ENCODE measurements at regions not wholly inside any gene's neighbourhood (a gene's known extent, or its start where the extent isn't known, plus 50 kb on each side); places are given as distances from the start of the nearest gene placed in this dataset.

DNA sequence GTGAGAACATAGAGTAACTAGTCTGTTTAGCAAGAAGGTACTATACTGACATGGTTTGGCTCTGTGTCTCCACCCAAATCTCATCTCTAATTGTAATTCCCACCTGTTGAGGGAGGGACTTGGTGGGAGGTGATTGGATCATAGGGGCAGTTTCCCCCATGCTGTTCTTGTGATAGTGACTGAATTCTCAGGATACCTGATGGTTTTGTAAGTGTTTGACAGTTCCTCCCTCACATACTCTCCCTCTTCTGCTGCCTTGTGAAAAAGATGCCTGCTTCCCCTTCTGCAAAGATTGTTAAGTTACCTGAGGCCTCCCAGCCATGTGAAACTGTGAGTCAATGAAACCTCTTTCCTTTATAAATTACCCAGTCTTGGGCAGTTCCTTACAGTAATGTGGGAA lies 240.4 kb upstream of the ST8SIA4 start:
- intact Hi-C loops (cut with DNase I, micrococcal nuclease), result no loop called here
- no peak overlapping the region for H3K27ac Mint-ChIP-seq
- CTCF ChIA-PET, result no interaction called here
- ATAC-seq (no peak), DNase-seq (no peak)
- H3K27me3 Mint-ChIP-seq, result no peaks in the 10 kb centered on the region
- H3K36me3 Mint-ChIP-seq (ENCODE audit: low read depth), result no peaks in the 10 kb centered on the region
- H3K9me3 Mint-ChIP-seq (ENCODE audit: low read depth), result no peaks in the 10 kb centered on the region
- no peaks in the 10 kb centered on the region for H3K4me1 Mint-ChIP-seq
- POLR2A ChIA-PET, result no interaction called here
- H3K4me3 Mint-ChIP-seq, result no peak overlapping the region

DNA sequence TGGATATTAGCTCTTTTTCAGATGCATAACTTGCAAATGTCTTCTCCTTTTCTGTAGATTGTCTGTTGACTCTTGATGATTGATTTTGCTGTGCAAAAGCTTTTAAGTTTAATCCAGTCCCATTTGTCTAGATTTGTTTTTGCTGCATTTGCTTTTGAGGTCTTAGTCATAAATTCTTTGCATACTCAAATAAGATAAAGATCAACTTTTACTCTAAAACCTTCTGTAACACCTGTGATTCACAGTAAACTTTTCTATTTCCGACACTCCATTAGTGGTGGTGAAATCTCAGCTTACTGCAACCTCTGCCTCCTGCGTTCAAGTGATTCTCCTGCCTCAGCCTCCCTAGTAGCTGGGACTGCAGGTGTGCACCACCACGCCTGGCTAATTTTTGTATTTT lies 239.0 kb upstream of the ST8SIA4 start:
- ATAC-seq, result no peak

DNA sequence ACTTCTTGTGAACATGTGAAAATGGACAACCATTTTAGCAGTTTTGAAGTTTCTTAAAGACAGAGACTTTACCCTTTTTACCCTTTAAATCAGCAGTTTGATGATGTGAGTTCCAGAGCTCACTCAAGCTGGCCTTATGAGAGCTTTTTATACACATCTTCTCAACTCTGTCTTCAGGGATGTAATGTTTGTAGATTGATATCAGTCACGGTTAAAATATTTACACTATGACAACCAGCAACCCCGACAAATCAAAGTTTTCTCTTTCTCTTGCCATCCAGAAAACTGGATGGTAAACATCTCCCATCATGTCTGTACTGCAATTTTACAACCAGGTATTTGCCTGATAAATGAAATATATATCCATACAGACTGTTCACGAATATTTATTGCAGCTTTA lies 233.4 kb upstream of the ST8SIA4 start:
- DNase-seq (no peak), ATAC-seq (no peak)
- CTCF ChIA-PET, result no interaction called here
- POLR2A ChIA-PET, result no interaction called here
- no peak overlapping the region for H3K27ac Mint-ChIP-seq
- no peaks in the 10 kb centered on the region for H3K9me3 Mint-ChIP-seq (ENCODE audit: low read depth)
- no peaks in the 10 kb centered on the region for H3K4me1 Mint-ChIP-seq
- H3K36me3 Mint-ChIP-seq (ENCODE audit: low read depth), result no peaks in the 10 kb centered on the region
- H3K4me3 Mint-ChIP-seq, result no peak overlapping the region
- intact Hi-C loops (cut with DNase I, micrococcal nuclease), result no loop called here
- H3K27me3 Mint-ChIP-seq, result no peaks in the 10 kb centered on the region

More for the DNA sequence above, 239.0 kb upstream of the ST8SIA4 start:
- CTCF ChIA-PET, result no interaction called here
- intact Hi-C loops (cut with DNase I, micrococcal nuclease), result no loop called here
- no peaks in the 10 kb centered on the region for H3K27me3 Mint-ChIP-seq
- POLR2A ChIA-PET, result no interaction called here
- no peak for DNase-seq
- no peaks in the 10 kb centered on the region for H3K4me1 Mint-ChIP-seq
- H3K27ac Mint-ChIP-seq, result no peak overlapping the region
- no peak overlapping the region for H3K4me3 Mint-ChIP-seq
- H3K9me3 Mint-ChIP-seq (ENCODE audit: low read depth), result no peaks in the 10 kb centered on the region
- H3K36me3 Mint-ChIP-seq (ENCODE audit: low read depth), result no peaks in the 10 kb centered on the region

DNA sequence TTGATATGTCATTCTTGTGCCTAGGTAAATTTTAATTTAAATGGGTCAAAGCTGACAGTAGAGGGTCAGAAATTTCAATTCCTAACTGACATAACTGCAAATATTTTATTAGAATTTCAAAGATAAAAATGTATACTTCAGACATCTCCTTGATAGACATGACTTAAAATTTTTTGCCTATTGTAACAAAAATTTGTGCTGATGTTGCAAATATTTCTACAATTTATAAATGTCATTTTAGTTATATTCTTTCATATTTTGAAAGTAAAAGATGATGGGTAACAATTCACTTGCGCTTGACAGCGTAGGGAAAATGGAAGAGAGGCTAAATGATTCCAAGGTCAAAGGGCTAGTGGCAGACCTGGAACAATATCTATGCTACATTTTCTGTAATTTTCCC lies 220.3 kb upstream of the ST8SIA4 start:
- Mint-ChIP-seq H3K27ac (no peak overlapping the region), H3K27me3 (peaks cover 2% of the 10 kb centered on the region), H3K9me3 (ENCODE audit: low read depth) (no peaks in the 10 kb centered on the region), H3K4me1 (no peaks in the 10 kb centered on the region), H3K36me3 (ENCODE audit: low read depth) (no peaks in the 10 kb centered on the region), H3K4me3 (no peak overlapping the region)
- no peak for DNase-seq
- ChIA-PET CTCF (no interaction called here), POLR2A (no interaction called here)
- intact Hi-C loops (cut with DNase I, micrococcal nuclease), result no loop called here
- ATAC-seq, result no peak

DNA sequence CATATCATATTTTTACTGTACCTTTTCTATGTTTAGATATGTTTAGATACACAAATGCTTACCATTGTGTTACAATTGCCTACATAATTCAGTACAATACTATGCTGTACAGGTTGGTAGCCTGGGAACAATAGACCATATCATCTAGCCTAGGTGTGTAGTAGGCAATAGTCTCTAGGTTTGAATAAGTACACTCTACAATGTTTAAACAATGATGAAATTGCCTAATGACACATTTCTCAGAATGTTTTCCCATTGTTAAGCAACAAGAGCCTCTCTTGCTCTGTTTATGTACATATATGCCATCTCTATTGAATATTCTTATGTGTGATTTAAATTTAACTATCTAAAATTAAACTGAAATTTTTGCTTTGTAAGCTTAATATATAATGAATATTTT lies 209.6 kb upstream of the ST8SIA4 start:
- H3K27ac Mint-ChIP-seq, result no peak overlapping the region
- H3K36me3 Mint-ChIP-seq (ENCODE audit: low read depth), result no peaks in the 10 kb centered on the region
- H3K4me3 Mint-ChIP-seq, result no peak overlapping the region
- ChIA-PET POLR2A (no interaction called here), CTCF (no interaction called here)
- H3K9me3 Mint-ChIP-seq (ENCODE audit: low read depth), result no peaks in the 10 kb centered on the region
- no peak for ATAC-seq
- intact Hi-C loops (cut with DNase I, micrococcal nuclease), result no loop called here
- DNase-seq, result no peak
- no peaks in the 10 kb centered on the region for H3K4me1 Mint-ChIP-seq
- H3K27me3 Mint-ChIP-seq, result peaks cover 2% of the 10 kb centered on the region

DNA sequence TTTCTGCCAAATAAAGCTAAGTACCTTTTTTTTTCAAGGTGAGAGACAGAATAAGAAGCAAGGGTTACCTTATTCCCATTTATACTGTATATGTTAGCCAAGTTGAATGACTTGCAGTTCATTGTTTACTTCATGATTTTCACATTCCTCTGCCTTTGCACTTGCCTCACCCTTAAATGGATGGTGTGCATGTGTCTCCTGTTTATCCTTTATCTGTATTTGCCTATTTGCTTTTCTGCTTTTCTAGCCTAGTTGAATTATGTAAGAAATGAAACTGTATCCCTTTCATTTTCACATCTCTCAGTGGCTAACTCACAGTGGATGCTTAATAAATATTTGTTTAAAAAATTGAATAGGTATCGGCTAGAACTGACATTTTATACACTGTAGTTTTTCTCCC lies 200.8 kb upstream of the ST8SIA4 start:
- ATAC-seq (no peak), DNase-seq (no peak)
- intact Hi-C loops (cut with DNase I, micrococcal nuclease), result no loop called here
- Mint-ChIP-seq H3K4me3 (no peak overlapping the region), H3K36me3 (ENCODE audit: low read depth) (no peaks in the 10 kb centered on the region), H3K27ac (no peak overlapping the region), H3K9me3 (ENCODE audit: low read depth) (no peaks in the 10 kb centered on the region), H3K4me1 (no peaks in the 10 kb centered on the region), H3K27me3 (no peaks in the 10 kb centered on the region)
- ChIA-PET CTCF (no interaction called here), POLR2A (no interaction called here)

DNA sequence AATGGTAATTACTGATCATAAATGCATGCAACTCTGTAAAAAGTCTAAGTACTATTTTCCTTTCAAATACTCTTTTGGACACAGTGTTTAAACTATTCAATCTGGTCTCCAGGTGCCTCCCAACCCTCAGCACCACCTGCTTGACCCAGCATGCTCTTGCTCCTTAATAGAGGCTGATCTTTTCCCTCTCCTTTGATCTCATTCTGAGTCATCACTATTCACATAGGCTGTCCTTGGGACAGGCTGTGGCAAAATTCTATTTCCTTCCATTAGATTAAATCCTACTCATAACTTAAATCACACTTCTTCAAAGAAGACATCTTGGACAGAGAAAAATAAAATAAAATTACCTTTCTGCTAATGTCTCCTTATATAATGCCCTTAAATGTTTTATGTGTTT lies 199.4 kb upstream of the ST8SIA4 start:
- H3K4me3 Mint-ChIP-seq, result no peak overlapping the region
- intact Hi-C loops (cut with DNase I, micrococcal nuclease), result no loop called here
- DNase-seq (no peak), ATAC-seq (no peak)
- ChIA-PET POLR2A (no interaction called here), CTCF (no interaction called here)
- H3K36me3 Mint-ChIP-seq (ENCODE audit: low read depth), result no peaks in the 10 kb centered on the region
- H3K4me1 Mint-ChIP-seq, result no peaks in the 10 kb centered on the region
- H3K27ac Mint-ChIP-seq, result no peak overlapping the region
- no peaks in the 10 kb centered on the region for H3K9me3 Mint-ChIP-seq (ENCODE audit: low read depth)
- no peaks in the 10 kb centered on the region for H3K27me3 Mint-ChIP-seq

DNA sequence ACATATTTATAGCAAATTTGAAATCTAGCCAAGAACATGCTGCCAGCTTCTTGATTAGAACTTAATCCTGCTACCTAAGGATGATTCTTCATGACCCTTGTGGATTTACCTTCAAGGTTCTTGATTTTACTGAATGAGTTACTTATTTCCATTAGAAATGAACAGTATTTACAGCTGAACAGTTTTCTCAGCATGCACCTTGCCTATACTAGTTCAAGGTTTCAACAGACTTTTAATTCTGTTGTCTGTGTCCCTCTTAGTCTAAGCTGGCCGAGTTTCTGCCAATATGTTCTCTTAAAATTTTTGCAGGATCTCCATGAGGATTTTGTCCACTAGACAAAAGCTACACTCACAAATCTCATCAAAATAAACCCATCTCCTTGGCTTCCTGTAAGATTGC lies 188.8 kb upstream of the ST8SIA4 start:
- Mint-ChIP-seq H3K36me3 (ENCODE audit: low read depth) (no peaks in the 10 kb centered on the region), H3K27ac (no peak overlapping the region), H3K4me3 (no peak overlapping the region), H3K27me3 (no peaks in the 10 kb centered on the region), H3K4me1 (no peaks in the 10 kb centered on the region), H3K9me3 (ENCODE audit: low read depth) (no peaks in the 10 kb centered on the region)
- POLR2A ChIA-PET, result no interaction called here
- ATAC-seq, result no peak
- no peak for DNase-seq
- CTCF ChIA-PET, result interaction anchor here (0.6 kb wide), 1 partner anchor 190 kb away, joined by 8 read pairs; no protein-coding TSS in a partner anchor
- intact Hi-C loops (cut with DNase I, micrococcal nuclease), result no loop called here

DNA sequence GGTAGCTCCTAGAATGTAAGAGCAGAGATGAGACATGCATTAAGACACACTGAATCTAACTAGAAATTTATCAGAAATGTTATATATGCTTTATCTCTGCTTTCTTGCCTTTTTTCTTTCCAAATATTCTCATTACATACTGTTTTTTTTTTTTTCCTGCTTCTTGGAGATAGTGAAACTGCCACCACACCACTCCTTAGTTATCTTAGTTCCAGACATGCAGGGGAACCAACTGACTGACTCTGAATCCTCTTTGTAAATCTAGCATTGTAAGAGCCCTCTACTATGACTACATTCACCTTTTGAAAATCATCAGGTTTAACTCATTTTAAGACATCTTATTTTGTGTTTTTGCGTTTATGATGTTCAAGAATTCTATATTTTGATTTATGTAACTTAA lies 181.3 kb upstream of the ST8SIA4 start:
- no peaks in the 10 kb centered on the region for H3K27me3 Mint-ChIP-seq
- no peaks in the 10 kb centered on the region for H3K4me1 Mint-ChIP-seq
- no peaks in the 10 kb centered on the region for H3K36me3 Mint-ChIP-seq (ENCODE audit: low read depth)
- no peak overlapping the region for H3K27ac Mint-ChIP-seq
- intact Hi-C loops (cut with DNase I, micrococcal nuclease), result no loop called here
- ATAC-seq, result no peak
- DNase-seq, result no peak
- ChIA-PET CTCF (interaction anchor here (0.7 kb wide), 1 partner anchor 8 kb away, joined by 3 read pairs; no protein-coding TSS in a partner anchor), POLR2A (no interaction called here)
- no peak overlapping the region for H3K4me3 Mint-ChIP-seq
- H3K9me3 Mint-ChIP-seq (ENCODE audit: low read depth), result no peaks in the 10 kb centered on the region

DNA sequence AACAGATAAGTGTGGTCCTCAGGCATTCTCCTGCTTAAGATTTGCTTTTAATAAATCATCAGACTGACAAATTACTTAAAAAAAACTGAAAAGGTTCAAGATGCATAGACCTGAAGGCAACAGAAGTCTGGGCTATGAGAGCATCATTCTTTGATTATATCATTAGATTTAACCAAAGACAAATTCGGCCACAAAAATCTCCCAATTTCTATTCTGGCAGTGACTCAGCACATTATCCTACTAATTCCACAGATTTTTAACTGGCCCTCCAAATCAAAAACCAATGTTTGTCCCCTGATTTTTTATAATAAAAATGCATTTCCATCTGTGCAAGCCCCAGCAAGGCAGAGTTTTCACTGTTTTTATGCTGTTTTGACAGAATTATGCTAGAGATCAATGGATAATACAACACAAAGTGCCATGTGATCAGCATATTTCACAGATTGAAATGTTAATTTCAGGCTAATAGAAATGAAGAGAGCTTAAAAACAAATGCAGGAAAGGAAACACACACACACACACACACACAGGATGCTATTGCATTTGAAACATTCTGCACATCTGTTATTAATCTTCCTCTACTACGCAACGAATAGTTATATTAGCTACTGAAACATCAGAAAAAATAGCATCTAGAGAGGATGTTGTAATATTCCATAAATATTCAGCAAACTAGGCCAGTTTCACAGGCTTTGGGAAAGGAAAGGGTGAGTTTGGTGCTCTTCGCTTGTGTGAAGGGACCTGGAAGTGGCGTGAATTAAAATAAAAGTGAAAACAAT lies 177.6 kb upstream of the ST8SIA4 start:
- H3K4me1 Mint-ChIP-seq, result no peaks in the 10 kb centered on the region
- DNase-seq, result no peak

DNA sequence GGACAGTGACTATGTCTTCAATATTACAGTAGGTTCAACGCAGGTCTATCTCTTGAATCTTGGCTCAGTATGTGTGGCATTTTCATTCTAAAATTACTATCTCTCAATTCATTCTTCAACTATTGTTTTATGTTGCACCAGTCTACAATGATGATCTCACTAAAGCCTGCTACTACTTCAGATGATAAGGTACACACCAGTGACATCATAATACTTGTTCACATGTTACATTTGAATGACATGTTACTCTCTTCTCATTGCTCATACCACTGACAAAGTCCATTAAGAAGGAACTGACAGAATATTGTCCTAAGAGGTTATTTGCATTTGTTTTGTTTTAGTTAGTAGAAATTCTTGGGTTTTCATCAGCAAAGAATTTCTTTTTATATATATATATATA lies 165.2 kb upstream of the ST8SIA4 start:
- intact Hi-C loops (cut with DNase I, micrococcal nuclease), result no loop called here
- no peaks in the 10 kb centered on the region for H3K27me3 Mint-ChIP-seq
- ChIA-PET CTCF (no interaction called here), POLR2A (no interaction called here)
- no peaks in the 10 kb centered on the region for H3K4me1 Mint-ChIP-seq
- ATAC-seq (no peak), DNase-seq (no peak)
- no peak overlapping the region for H3K27ac Mint-ChIP-seq
- H3K9me3 Mint-ChIP-seq (ENCODE audit: low read depth), result peaks cover 1% of the 10 kb centered on the region
- H3K4me3 Mint-ChIP-seq, result no peak overlapping the region
- no peaks in the 10 kb centered on the region for H3K36me3 Mint-ChIP-seq (ENCODE audit: low read depth)

More for the DNA sequence above, 177.6 kb upstream of the ST8SIA4 start:
- CTCF ChIA-PET, result no interaction called here
- no peaks in the 10 kb centered on the region for H3K27me3 Mint-ChIP-seq
- H3K4me3 Mint-ChIP-seq, result no peak overlapping the region
- H3K36me3 Mint-ChIP-seq (ENCODE audit: low read depth), result no peaks in the 10 kb centered on the region
- intact Hi-C loops (cut with DNase I, micrococcal nuclease), result no loop called here
- H3K9me3 Mint-ChIP-seq (ENCODE audit: low read depth), result no peaks in the 10 kb centered on the region
- H3K27ac Mint-ChIP-seq, result no peak overlapping the region
- ATAC-seq, result no peak
- POLR2A ChIA-PET, result no interaction called here

DNA sequence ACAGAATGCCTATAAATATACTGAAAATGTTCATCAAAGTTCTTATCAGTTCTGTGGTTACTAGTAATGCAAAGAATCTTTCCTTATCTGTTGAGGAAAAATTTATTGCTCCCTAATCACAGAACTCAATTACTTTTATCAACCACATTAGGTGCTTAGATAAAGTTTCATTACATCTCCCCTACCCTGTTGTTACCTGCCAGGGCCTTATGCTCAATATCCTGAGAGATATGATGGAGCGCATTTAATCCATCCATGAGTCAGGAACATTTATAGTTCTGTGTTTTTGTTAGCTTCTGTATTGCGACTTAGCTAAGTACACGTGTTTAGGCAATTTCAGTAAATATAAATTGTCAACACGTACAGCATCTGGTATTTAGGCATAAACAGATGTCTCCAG lies 164.3 kb upstream of the ST8SIA4 start:
- Mint-ChIP-seq H3K9me3 (ENCODE audit: low read depth) (peaks cover 9% of the 10 kb centered on the region), H3K4me1 (no peaks in the 10 kb centered on the region), H3K27me3 (no peaks in the 10 kb centered on the region), H3K4me3 (no peak overlapping the region), H3K27ac (no peak overlapping the region), H3K36me3 (ENCODE audit: low read depth) (no peaks in the 10 kb centered on the region)
- ATAC-seq (no peak), DNase-seq (no peak)
- POLR2A ChIA-PET, result no interaction called here
- CTCF ChIA-PET, result no interaction called here
- intact Hi-C loops (cut with DNase I, micrococcal nuclease), result no loop called here

DNA sequence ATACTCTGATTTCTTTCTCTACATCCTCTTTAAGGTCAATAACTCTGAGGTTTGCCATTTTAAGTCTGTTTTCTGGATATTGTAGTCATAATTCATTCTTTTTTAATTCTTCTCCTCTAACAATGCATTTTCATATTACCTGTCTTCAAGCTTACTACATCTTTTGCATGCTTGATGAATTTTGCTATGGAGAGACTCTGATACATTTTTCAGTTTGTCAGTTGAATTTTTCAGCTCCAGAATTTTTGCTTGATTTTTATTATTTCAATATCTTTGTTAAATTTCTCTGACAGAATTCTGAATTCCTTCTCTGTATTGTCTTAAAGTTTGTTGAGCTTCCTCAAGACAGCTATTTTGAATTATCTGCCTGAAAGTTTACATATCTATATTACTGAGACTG lies 159.8 kb upstream of the ST8SIA4 start:
- Mint-ChIP-seq H3K9me3 (ENCODE audit: low read depth) (peaks cover 16% of the 10 kb centered on the region), H3K27me3 (peaks cover 2% of the 10 kb centered on the region), H3K27ac (no peak overlapping the region), H3K36me3 (ENCODE audit: low read depth) (peaks cover 2% of the 10 kb centered on the region), H3K4me3 (no peak overlapping the region), H3K4me1 (no peaks in the 10 kb centered on the region)
- ATAC-seq (no peak), DNase-seq (no peak)
- intact Hi-C loops (cut with DNase I, micrococcal nuclease), result no loop called here
- POLR2A ChIA-PET, result interaction anchor here (0.7 kb wide), 1 partner anchor 218 kb away, joined by 3 read pairs; no protein-coding TSS in a partner anchor
- CTCF ChIA-PET, result no interaction called here

All from activated CD4-positive, alpha-beta T cell treated with anti-CD3 and anti-CD28 coated beads for 36 hours (primary cell).